IPS DF 6.9 (cell line): ENCODE measurements at regions not wholly inside any gene's neighbourhood (a gene's known extent, or its start where the extent isn't known, plus 50 kb on each side); places are given as distances from the start of the nearest gene placed in this dataset.

Source experiments
- DNase-seq: peaks from one replicate; pipeline ENCODE4 v3.0.0-alpha.2; 2013; ENCODE audit warnings: low read depth, low spot score
- H3K27ac ChIP-seq: one replicate; pipeline ENCODE4 v1.5.1; 2013; ENCODE audit warnings: low read length, control low read depth
- H3K27me3 ChIP-seq: 2 replicates; pipeline ENCODE4 v1.6.1; 2013; ENCODE audit warnings: mild to moderate bottlenecking, low read length; ENCODE audit not compliant: control insufficient read depth, insufficient read depth
- H3K36me3 ChIP-seq: 2 replicates; pipeline ENCODE4 v1.6.1; 2013; ENCODE audit warnings: low read length; ENCODE audit not compliant: control insufficient read depth, insufficient read depth
- H3K4me1 ChIP-seq: 2 replicates; pipeline ENCODE4 v1.6.1; 2013; ENCODE audit warnings: low read length; ENCODE audit not compliant: control insufficient read depth, insufficient read depth
- H3K4me3 ChIP-seq: 2 replicates; pipeline ENCODE4 v1.5.1; 2013; ENCODE audit warnings: mild to moderate bottlenecking, low read length
- H3K9me3 ChIP-seq: 2 replicates; pipeline ENCODE4 v1.6.1; 2013; ENCODE audit warnings: low read length, inconsistent platforms; ENCODE audit not compliant: control insufficient read depth, insufficient read depth
- WGBS: extraction: QIAGEN DNeasy Blood & Tissue Kit; methylation state at CpG from one replicate; pipeline ENCODE4 v1.1.7; 2013; ENCODE audit warnings: mixed read lengths, missing lambda C conversion rate; ENCODE audit not compliant: insufficient read length, insufficient coverage; 5-methylcytosine and 5-hydroxymethylcytosine counted together

DNA sequence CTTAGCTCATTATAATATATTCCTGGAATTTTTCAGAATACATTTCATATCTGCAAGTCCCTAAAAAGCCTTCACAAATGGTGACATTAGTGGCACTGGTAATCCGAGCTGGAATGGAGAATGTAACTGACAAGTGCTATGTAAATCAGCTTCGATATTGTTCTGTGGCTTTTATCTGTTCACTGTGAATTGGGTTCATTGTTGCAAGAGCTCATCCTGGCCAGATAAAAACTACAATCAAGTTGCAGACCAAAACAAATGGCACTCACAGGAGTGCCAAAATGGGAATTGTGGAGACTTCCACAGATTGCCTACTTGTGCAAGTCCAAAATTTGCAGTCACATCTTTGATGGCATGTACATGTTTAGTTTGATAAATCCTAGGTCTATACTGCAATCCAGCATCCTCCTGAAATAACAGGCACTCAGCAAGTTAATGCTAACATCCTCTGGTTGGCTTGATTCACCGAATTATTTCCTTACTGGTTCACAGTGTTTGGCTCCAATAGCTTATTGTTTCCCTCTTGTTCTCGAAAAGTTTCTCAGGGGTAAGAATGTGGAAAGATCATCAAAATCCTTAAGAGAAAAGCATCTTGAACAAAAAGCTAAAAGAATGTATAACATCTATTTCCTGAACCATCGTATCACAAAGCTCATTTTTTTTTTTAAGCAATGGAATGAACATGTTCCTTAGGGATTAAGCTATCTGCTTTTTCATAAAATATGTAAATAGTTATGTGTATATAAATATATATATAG is 904.9 kb downstream of the CENPC start:
- no CpG with 5 or more reads among the region's 5 CpGs for WGBS
- H3K9me3 ChIP-seq = no peaks in the 10 kb centered on the region
- H3K36me3 ChIP-seq = no peaks in the 10 kb centered on the region
- DNase-seq = no peak
- H3K4me3 ChIP-seq = no peak overlapping the region
- H3K4me1 ChIP-seq = no peaks in the 10 kb centered on the region
- no peak overlapping the region for H3K27ac ChIP-seq
- no peaks in the 10 kb centered on the region for H3K27me3 ChIP-seq

DNA sequence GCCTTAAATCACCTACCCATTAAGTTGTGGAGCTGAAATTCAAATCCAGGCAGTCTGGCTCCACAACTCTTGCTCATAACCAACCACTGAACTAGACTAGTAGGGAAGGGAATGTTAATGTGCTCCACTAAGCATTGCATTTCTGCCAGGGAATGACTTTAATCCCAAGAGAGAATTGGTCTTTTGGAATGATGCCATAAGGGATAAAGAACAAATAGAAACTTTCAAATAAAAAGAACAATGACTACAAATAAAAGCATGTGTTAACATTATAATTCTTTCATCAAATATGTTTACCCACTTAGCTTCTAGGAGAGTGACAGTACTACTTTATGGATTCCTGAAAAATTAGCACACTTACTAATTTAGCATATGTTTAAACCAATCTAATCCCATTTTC is 905.9 kb downstream of the CENPC start:
- no peaks in the 10 kb centered on the region for H3K36me3 ChIP-seq
- no peak for DNase-seq
- no peak overlapping the region for H3K27ac ChIP-seq
- no peaks in the 10 kb centered on the region for H3K4me1 ChIP-seq
- no peaks in the 10 kb centered on the region for H3K9me3 ChIP-seq
- no peak overlapping the region for H3K4me3 ChIP-seq
- no peaks in the 10 kb centered on the region for H3K27me3 ChIP-seq

DNA sequence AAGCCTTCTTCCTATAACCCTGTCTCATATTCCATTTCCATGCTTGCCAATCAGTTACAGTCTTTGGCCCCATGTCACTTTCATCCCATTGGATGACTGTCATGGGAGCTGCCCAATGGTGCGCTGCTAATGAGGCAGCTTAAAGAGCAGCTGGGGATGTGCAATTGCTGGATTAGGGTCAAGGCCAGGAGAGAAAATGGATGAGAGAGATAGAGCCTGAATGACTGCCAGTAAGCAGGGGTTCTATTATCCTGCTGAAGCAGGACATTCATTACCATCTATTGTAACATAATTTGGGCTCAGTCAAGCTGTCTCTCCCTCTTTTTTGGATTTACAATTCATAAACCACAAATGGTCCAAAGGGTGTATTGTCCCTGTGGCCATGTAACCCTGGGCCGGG is 909.0 kb downstream of the CENPC start:
- Histone ChIP-seq H3K9me3 (no peaks in the 10 kb centered on the region), H3K27me3 (no peaks in the 10 kb centered on the region; the same call in 1 of the 2 replicates), H3K36me3 (no peaks in the 10 kb centered on the region), H3K4me1 (no peaks in the 10 kb centered on the region), H3K4me3 (no peak overlapping the region), H3K27ac (no peak overlapping the region)
- no peak for DNase-seq
- no CpG with 5 or more reads among the region's 2 CpGs for WGBS

DNA sequence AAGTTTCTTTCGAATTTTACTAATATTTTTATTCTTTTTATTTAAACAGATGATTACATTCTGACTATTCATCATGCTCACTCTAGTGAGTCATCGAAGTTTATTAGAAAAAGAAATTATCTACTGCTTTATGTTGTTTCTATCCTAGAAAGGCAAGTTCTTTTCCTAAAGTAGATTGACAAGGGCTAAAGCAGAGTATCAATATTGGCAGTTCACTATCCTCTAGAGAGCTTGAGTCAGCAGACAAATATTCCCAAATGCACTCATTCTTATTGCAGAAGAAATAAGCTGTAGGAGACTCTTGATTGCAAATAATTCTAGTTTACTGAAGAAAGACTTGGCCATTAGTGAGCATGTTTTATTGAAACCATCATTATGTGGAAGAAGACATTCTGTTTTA is 911.8 kb downstream of the CENPC start:
- Histone ChIP-seq H3K27me3 (no peaks in the 10 kb centered on the region; the same call in 1 of the 2 replicates), H3K36me3 (no peaks in the 10 kb centered on the region), H3K9me3 (no peaks in the 10 kb centered on the region), H3K27ac (no peak overlapping the region), H3K4me3 (no peak overlapping the region), H3K4me1 (no peaks in the 10 kb centered on the region)
- no CpG with 5 or more reads among the region's 2 CpGs for WGBS
- DNase-seq = no peak

DNA sequence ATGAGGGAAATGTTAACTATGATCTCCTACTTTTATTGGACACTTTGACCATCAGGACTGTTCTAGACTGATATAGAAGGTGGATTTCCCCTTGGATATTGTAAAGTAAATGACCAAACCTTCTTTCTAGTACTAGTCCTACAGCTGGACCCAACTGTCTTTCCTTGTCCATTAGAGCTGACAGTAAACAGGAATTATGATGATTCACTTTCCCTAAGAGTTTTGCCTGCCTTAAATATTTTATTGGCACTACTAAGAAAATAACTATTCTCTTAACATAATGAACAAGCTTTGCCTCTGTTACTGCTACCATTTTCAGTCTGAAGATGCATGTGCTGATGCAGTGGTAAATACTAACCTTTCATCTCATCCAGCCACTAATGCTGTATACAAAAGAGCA is 915.4 kb downstream of the CENPC start:
- H3K36me3 ChIP-seq = no peaks in the 10 kb centered on the region
- H3K27ac ChIP-seq = no peak overlapping the region
- no peak overlapping the region for H3K4me3 ChIP-seq
- no peak for DNase-seq
- H3K4me1 ChIP-seq = no peaks in the 10 kb centered on the region
- H3K9me3 ChIP-seq = no peaks in the 10 kb centered on the region
- H3K27me3 ChIP-seq = no peaks in the 10 kb centered on the region; the same call in 1 of the 2 replicates

DNA sequence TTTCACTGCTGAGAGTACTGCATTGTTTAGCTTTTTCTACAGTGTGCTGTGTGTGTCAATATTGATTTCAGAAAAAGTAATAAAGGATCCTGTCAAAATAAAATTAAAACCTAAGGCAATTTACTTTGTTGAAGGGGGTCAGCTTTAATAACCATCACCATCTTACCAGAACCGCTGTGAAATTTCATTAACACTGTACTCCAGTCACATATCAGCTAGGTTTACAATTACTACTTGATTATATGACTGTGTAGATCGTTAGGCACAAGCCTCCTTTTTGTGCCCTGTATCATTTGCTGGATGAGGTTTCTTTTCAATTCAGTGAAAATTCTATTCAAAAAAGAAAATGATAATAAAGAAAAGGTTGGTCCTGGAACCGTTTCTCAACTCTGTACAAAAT is 917.2 kb downstream of the CENPC start:
- no peak for DNase-seq
- no peak overlapping the region for H3K4me3 ChIP-seq
- H3K27ac ChIP-seq = no peak overlapping the region
- H3K4me1 ChIP-seq = no peaks in the 10 kb centered on the region
- WGBS = no CpG with 5 or more reads among the region's 3 CpGs
- H3K36me3 ChIP-seq = no peaks in the 10 kb centered on the region
- no peaks in the 10 kb centered on the region; the same call in 1 of the 2 replicates for H3K27me3 ChIP-seq
- H3K9me3 ChIP-seq = no peaks in the 10 kb centered on the region

DNA sequence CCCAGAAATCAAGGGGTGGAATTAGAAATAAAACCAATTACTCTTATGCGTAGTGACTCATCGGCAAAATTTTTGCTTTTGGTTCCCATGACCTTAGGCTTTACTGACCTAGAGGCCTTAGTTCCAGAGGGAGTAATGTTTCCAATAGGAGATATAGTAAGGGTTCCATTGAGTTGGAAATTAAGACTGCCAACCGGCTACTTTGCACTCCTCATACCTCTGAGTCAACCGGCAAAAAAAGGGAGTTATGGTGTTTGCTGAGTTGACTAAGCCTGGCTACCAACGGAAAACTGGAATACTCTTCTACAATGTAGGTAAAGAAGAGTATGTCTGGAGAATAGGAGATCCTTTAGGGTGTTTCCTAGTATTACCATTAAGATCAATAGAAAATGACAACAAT is 919.8 kb downstream of the CENPC start:
- Histone ChIP-seq H3K4me3 (no peak overlapping the region), H3K9me3 (no peaks in the 10 kb centered on the region), H3K4me1 (no peaks in the 10 kb centered on the region), H3K27ac (no peak overlapping the region), H3K36me3 (no peaks in the 10 kb centered on the region), H3K27me3 (no peaks in the 10 kb centered on the region)
- no CpG with 5 or more reads among the region's 5 CpGs for WGBS
- DNase-seq = no peak

DNA sequence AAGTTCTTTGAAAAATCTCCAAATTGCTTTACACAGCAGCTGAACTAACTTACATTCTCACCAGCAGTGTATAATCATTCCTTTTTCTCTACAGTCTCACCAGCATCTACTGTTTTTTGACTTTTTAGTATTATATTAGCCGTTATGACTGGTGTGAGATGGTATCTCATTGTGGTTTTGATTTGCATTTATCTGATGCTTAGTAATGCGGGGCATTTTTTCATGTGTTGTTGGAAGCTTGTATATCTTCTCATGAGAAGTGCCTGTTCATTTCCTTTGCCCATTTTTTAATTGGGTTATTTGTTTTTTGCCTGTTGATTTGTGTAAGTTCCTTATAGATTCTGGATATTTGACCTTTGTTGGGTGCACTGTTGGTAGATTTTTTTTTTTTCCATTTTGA is 931.7 kb downstream of the CENPC start:
- H3K36me3 ChIP-seq = no peaks in the 10 kb centered on the region
- H3K4me3 ChIP-seq = no peak overlapping the region
- WGBS = no CpG with 5 or more reads among the region's 2 CpGs
- no peaks in the 10 kb centered on the region for H3K4me1 ChIP-seq
- no peaks in the 10 kb centered on the region for H3K9me3 ChIP-seq
- DNase-seq = no peak
- no peaks in the 10 kb centered on the region for H3K27me3 ChIP-seq
- H3K27ac ChIP-seq = no peak overlapping the region

DNA sequence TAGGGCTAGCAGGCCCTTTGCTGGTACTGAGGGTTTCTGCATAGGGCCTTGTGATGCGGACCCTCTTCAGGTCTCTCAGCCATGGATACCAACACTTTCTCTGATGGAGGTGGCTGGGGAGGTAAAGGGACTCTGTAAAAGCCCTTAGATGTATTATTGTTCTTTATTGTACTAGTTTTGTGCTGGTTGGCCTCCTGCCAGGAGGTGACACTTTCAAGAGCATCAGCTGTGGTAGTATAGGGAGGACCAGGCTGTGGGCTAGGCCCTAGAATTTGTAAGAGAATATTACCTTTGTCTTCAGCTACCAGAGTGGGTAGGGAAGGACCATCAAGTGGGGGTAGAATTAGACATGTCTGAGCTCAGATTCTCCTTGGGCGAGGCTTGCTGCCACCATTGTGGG is 936.3 kb downstream of the CENPC start:
- DNase-seq = no peak
- H3K27me3 ChIP-seq = no peaks in the 10 kb centered on the region
- WGBS = no CpG with 5 or more reads among the region's 2 CpGs
- H3K9me3 ChIP-seq = no peaks in the 10 kb centered on the region
- no peak overlapping the region for H3K4me3 ChIP-seq
- H3K27ac ChIP-seq = no peak overlapping the region
- H3K4me1 ChIP-seq = no peaks in the 10 kb centered on the region
- no peaks in the 10 kb centered on the region for H3K36me3 ChIP-seq

DNA sequence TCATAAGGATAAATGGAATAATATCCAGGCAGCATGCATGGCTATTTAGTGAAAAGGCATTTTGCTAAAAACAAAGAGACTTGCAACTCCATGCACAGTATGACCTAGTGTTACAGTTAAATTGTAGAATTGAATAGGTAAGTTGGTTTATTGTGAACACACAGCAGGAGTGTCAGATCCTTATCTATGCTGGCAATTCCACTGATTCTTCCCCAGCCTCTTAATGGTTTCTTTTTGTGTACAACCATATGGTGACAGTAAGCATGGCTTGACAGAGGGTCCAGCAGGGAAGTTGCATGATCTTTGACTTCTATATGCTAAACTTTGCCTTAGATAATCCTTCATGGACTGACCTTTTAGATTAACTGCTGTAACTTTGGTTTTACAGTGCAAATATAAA is 936.6 kb upstream of the EPHA5 start:
- H3K4me3 ChIP-seq = no peak overlapping the region
- H3K9me3 ChIP-seq = no peaks in the 10 kb centered on the region
- H3K27ac ChIP-seq = no peak overlapping the region
- no peaks in the 10 kb centered on the region for H3K27me3 ChIP-seq
- peak; percentile 4 for DNase-seq
- no peaks in the 10 kb centered on the region for H3K4me1 ChIP-seq
- no peaks in the 10 kb centered on the region for H3K36me3 ChIP-seq

DNA sequence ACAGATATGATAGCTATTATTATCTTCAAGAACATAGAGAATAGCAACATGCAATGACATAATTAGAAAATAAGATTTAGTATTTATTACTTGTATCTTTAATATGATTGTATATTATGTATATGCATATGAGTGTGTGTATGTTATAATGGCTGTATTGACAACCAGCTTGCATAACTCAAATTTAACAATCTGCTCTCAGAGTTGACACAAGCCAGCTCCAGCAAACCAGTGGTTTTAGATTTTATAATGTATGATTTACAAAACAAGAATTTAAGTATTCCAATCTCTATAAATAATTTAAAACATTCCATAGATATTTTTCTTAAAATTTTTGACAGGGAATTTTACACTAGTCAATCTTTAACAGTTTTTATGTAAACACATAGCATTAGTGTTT is 935.9 kb upstream of the EPHA5 start:
- DNase-seq = no peak
- Histone ChIP-seq H3K27me3 (no peaks in the 10 kb centered on the region), H3K4me1 (no peaks in the 10 kb centered on the region), H3K4me3 (no peak overlapping the region), H3K36me3 (no peaks in the 10 kb centered on the region), H3K9me3 (no peaks in the 10 kb centered on the region), H3K27ac (no peak overlapping the region)
